PFSK-1 (cell line): ENCODE measurements at regions not wholly inside any gene's neighbourhood (a gene's known extent, or its start where the extent isn't known, plus 50 kb on each side); places are given as distances from the start of the nearest gene placed in this dataset.

ENCODE experiments used
- FOXP2 ChIP-seq: optimal IDR thresholded peaks from 2 replicates; pipeline ENCODE3; 2011; ENCODE audit warnings: borderline replicate concordance, control low read depth, inconsistent platforms; ENCODE audit not compliant: insufficient read depth; ENCODE audit errors: extremely low read length, extremely low read depth
- POLR2AphosphoS5 ChIP-seq: IDR thresholded peaks from 2 replicates; pipeline ENCODE4 v1.6.1; 2012; ENCODE audit warnings: low read depth, mild to moderate bottlenecking, control low read depth, low read length, moderate library complexity
- TAF1 ChIP-seq: IDR thresholded peaks from 2 replicates; pipeline ENCODE4 v1.6.1; 2012; ENCODE audit warnings: low read length, control low read depth, borderline replicate concordance; ENCODE audit not compliant: insufficient read depth

GRCh38 chr7:136496551-136496950 is 371.9 kb upstream of the CHRM2 start:
- TF ChIP-seq POLR2AphosphoS5 = no peak
- TF ChIP-seq TAF1 = no peak
- no peak for TF ChIP-seq FOXP2
